ENCODE measurements at regions not wholly inside any gene's neighbourhood (a gene's known extent, or its start where the extent isn't known, plus 50 kb on each side); places are given as distances from the start of the nearest gene placed in this dataset.

DNA sequence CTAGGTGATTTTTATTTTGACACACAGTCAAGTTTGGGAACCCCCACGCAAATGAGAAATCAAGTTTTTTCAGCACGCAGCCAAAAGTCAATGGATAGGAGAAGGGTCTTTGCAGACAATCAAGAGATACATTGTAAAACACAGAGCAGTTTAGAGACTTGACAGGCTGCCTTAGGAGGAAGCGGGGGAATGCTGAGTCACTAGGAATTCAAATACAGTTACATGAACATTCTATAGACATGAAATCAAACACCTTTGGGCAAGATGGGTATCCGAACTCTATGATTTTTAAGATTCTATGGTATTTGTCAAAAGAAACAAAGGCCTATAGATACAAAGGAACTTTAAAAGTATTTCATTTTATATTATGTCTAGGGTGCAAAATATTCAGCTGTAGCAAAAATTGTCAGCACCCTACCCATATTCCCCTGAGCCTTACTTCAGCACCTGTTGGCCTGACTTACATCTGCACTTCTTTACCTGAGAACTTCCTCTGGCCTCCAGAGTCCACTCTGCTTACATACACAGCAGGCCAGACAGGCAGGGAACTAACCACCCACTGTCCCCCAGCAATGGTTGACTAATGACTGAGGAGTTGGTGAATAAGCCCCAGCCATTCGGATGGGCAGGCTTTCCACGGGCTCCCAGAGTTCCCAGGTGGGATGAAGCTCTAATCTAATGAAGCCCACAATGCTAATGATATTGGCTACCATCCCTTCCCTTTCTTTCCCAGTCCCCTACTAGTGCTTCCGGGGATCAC is 289.3 kb upstream of the RORA start:
- no peak overlapping the region for H3K4me3 ChIP-seq
- H3K9me3 ChIP-seq = no peaks in the 10 kb centered on the region
- intact Hi-C loops (cut with DNase I) = no loop called here
- no peaks in the 10 kb centered on the region for H3K36me3 ChIP-seq
- WGBS, 2 donors = 77 to 81% methylated on average over 7 of the region's 7 CpGs
- TF ChIP-seq, protein P1, sequence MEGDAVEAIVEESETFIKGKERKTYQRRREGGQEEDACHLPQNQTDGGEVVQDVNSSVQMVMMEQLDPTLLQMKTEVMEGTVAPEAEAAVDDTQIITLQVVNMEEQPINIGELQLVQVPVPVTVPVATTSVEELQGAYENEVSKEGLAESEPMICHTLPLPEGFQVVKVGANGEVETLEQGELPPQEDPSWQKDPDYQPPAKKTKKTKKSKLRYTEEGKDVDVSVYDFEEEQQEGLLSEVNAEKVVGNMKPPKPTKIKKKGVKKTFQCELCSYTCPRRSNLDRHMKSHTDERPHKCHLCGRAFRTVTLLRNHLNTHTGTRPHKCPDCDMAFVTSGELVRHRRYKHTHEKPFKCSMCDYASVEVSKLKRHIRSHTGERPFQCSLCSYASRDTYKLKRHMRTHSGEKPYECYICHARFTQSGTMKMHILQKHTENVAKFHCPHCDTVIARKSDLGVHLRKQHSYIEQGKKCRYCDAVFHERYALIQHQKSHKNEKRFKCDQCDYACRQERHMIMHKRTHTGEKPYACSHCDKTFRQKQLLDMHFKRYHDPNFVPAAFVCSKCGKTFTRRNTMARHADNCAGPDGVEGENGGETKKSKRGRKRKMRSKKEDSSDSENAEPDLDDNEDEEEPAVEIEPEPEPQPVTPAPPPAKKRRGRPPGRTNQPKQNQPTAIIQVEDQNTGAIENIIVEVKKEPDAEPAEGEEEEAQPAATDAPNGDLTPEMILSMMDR (IDR thresholded peaks at IDR 0.05) = no peak
- peaks cover 0 to 8% (median 0%) of the 10 kb centered on the region in 7 donors for H3K27me3 ChIP-seq
- H3K27ac ChIP-seq = no peak overlapping the region
- DNase-seq (no peak), ATAC-seq (no peak)
- H3K4me1 ChIP-seq = no peaks in the 10 kb centered on the region

DNA sequence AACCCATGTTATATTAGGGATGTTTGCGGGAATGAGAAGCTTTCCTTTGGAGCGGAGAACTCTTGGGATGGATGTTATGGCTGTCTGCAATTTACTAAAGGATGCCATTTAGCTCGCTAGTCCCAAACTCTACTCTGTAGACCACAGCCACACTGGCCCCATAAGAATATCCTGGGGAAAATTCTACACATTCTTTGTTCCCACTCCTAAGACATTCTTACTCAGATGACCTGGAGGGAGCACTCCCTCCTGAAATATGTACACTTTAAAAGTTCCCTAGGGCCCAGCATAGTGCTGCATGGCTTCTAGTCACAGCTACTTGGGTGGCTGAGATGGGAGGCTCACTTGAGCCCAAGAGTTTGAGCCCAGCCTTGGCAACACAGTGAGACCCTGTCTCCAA is 288.7 kb upstream of the RORA start:
- TF ChIP-seq, protein P1 (IDR thresholded peaks at IDR 0.05) = no peak
- ATAC-seq (no peak), DNase-seq (no peak)
- no peaks in the 10 kb centered on the region for H3K36me3 ChIP-seq
- no peak overlapping the region for H3K4me3 ChIP-seq
- intact Hi-C loops (cut with DNase I) = no loop called here
- no peaks in the 10 kb centered on the region for H3K4me1 ChIP-seq
- peaks cover 0 to 8% (median 0%) of the 10 kb centered on the region in 7 donors for H3K27me3 ChIP-seq
- H3K27ac ChIP-seq = no peak overlapping the region
- WGBS, 2 donors = 93 to 95% methylated on average over 3 of the region's 3 CpGs
- no peaks in the 10 kb centered on the region for H3K9me3 ChIP-seq

DNA sequence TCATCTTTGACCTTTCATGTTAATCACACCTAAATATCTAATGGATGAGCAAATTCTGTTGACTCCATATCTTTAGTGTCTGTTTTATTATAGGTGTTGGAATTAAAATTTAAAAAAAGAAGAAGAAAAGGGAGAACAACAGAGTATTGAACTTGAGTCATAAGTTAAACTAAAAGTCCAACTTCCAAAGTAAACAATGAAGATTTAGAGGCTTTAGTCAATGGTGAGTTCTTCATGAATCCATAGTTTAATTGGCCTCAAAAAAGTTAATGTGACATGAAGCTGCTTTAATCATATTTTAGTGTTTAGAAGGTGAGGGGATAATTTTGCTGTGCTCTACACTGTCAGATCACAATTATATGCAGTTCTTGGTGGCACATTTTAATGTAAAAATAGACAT is 288.2 kb upstream of the RORA start:
- H3K27me3 ChIP-seq = peaks cover 0 to 8% (median 0%) of the 10 kb centered on the region in 7 donors
- H3K4me3 ChIP-seq = no peak overlapping the region
- H3K36me3 ChIP-seq = no peaks in the 10 kb centered on the region
- no peak for DNase-seq
- H3K9me3 ChIP-seq = no peaks in the 10 kb centered on the region
- TF ChIP-seq, protein P1 (IDR thresholded peaks at IDR 0.05) = no peak
- no peaks in the 10 kb centered on the region for H3K4me1 ChIP-seq
- H3K27ac ChIP-seq = no peak overlapping the region
- ATAC-seq = no peak
- intact Hi-C loops (cut with DNase I) = no loop called here

DNA sequence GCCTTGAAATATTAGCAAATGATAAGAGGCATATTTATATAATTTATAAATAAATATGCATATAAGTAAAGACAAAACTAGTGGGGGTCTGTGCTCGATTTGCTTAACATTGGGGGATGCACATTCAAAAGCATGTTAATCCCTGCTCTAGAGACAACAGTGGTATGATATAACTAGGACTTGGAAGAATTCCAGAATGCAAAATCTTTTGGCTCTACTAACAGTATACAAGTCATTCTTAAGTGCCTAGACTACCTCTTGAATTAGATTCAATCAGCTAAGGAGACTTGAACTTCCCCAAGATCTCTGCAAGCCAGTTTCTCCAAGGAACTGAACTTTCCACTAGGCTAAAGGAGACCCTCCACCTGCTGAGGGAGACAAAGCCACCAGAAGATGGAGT is 282.7 kb upstream of the RORA start:
- TF ChIP-seq, protein P1 (IDR thresholded peaks at IDR 0.05) = no peak

More for the DNA sequence above, 282.7 kb upstream of the RORA start:
- Histone ChIP-seq H3K27me3 (peaks cover 0 to 18% (median 1%) of the 10 kb centered on the region in 7 donors), H3K4me3 (no peak overlapping the region), H3K4me1 (no peaks in the 10 kb centered on the region), H3K27ac (no peak overlapping the region), H3K36me3 (no peaks in the 10 kb centered on the region), H3K9me3 (no peaks in the 10 kb centered on the region)
- intact Hi-C loops (cut with DNase I) = no loop called here
- 56 to 68% methylated on average over 1 of the region's 1 CpG for WGBS, 2 donors
- ATAC-seq (no peak), DNase-seq (no peak)

All from heart right ventricle (tissue), 16 donors.